ENCODE measurements at regions not wholly inside any gene's neighbourhood (a gene's known extent, or its start where the extent isn't known, plus 50 kb on each side); places are given as distances from the start of the nearest gene placed in this dataset.
"Not testable (repeated sequence)": the region's sequence is repeated elsewhere in the genome, so short reads cannot be mapped to it uniquely, and the experiment has no call there.

DNA sequence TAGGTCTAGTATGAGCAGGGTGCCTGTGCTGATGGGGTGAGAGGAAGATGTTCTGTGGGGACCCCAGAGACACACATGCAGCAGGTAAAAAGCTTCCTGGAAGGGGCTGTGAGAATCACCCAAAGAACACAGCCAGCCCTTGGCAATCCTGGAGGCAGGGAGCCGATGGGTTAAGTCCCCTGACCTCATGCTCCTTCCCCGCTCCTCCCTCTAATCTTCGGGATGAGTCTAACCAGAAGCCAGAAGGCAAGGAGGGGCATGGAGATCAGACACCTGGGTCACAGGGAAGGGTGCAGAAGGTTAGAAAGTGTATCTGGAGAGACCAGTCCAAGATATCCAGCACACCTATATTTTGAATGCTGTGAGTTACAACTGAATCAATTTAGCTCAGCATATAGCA, 274.1 kb upstream of the PAPPA start:
- no peaks in the 10 kb centered on the region for H3K79me2 ChIP-seq (ENCODE audit: low read length)

DNA sequence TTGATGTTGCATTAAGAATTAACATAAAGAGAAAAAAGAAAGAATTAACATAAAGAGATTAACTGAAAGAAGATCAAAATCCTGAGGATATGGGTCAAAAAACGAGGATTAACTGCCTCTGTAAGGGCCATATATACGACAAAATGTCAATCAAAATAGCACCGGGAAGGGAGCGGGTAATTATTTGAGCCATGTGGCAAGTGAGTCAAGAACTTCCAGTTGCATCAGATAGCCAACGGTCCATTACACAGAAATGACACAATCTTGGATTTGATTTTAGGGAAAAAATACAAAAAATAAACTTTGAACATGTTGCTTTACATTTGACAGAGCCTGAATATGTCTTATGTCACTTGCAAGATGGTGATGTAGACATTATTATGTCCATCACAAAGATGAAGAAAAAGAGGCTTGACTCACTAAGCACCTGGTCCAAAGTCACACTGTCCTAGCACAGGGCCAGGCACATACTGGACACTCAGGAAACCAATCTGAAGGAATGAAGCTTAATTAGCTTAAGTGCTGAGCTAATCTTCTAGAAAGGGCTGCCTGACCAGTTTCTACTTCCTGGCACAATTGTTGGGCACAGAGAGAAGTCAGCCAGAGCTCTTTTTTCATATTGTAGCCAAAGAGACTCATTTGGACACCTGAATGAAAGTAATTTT, 273.2 kb upstream of the PAPPA start:
- Histone ChIP-seq H3K9me2 (replicated peaks; ENCODE audit: insufficient read depth, low read length) (no peaks in the 10 kb centered on the region), H3K4me2 (ENCODE audit: low read depth, low read length, poor library complexity, severe bottlenecking) (no peak overlapping the region), H3K79me2 (ENCODE audit: low read length) (no peaks in the 10 kb centered on the region), H3K9me3 (ENCODE audit: low read length) (no peaks in the 10 kb centered on the region), H3K9ac (ENCODE audit: low read length) (no peak overlapping the region), H3K36me3 (ENCODE audit: insufficient read depth, low read length) (no peaks in the 10 kb centered on the region), H3K27me3 (ENCODE audit: low read length) (no peaks in the 10 kb centered on the region), H3K4me1 (ENCODE audit: low read length) (no peaks in the 10 kb centered on the region), H3K27ac (ENCODE audit: low read length) (no peak overlapping the region), H2AFZ (ENCODE audit: low read length) (no peak overlapping the region), H3K4me3 (ENCODE audit: low read length) (no peak overlapping the region), H4K20me1 (ENCODE audit: insufficient read depth, low read depth, low read length) (no peaks in the 10 kb centered on the region)
- no peak for DNase-seq

More for the DNA sequence above, 274.1 kb upstream of the PAPPA start:
- H3K27ac ChIP-seq (ENCODE audit: low read length): no peak overlapping the region
- H3K4me1 ChIP-seq (ENCODE audit: low read length): no peaks in the 10 kb centered on the region
- no peak overlapping the region for H3K4me2 ChIP-seq (ENCODE audit: low read depth, low read length, poor library complexity, severe bottlenecking)
- no peaks in the 10 kb centered on the region for H3K9me2 ChIP-seq (replicated peaks; ENCODE audit: insufficient read depth, low read length)
- no peak overlapping the region for H3K4me3 ChIP-seq (ENCODE audit: low read length)
- no peaks in the 10 kb centered on the region for H3K36me3 ChIP-seq (ENCODE audit: insufficient read depth, low read length)
- H3K9ac ChIP-seq (ENCODE audit: low read length): no peak overlapping the region
- no peaks in the 10 kb centered on the region for H4K20me1 ChIP-seq (ENCODE audit: insufficient read depth, low read depth, low read length)
- no peak for DNase-seq
- no peak overlapping the region for H2AFZ ChIP-seq (ENCODE audit: low read length)
- H3K9me3 ChIP-seq (ENCODE audit: low read length): no peaks in the 10 kb centered on the region
- H3K27me3 ChIP-seq (ENCODE audit: low read length): no peaks in the 10 kb centered on the region

DNA sequence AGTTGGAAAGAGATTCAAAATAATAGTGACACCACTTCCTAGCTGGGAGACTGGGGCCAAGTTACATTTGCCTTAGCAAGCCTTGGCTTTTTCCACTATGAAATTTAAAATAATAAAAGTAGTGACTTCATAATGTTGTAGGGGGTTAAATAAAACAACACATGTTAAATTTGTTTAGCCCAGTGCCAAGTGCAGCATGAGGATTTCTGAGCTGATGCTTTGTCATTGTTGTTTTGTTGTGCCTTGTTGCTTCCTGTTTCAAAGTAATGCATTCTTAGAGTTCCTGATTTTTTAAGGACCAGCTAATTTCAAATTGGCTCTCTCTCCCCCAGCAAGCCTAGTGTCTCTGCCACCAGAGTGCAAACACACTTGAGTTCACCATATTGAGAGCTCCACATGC, 270.7 kb upstream of the PAPPA start:
- H3K9me3 ChIP-seq (ENCODE audit: low read length): no peaks in the 10 kb centered on the region
- no peaks in the 10 kb centered on the region for H3K27me3 ChIP-seq (ENCODE audit: low read length)
- no peaks in the 10 kb centered on the region for H3K79me2 ChIP-seq (ENCODE audit: low read length)
- no peak for DNase-seq
- H3K9ac ChIP-seq (ENCODE audit: low read length): no peak overlapping the region
- no peaks in the 10 kb centered on the region for H3K4me1 ChIP-seq (ENCODE audit: low read length)
- H2AFZ ChIP-seq (ENCODE audit: low read length): no peak overlapping the region
- H3K27ac ChIP-seq (ENCODE audit: low read length): no peak overlapping the region
- H4K20me1 ChIP-seq (ENCODE audit: insufficient read depth, low read depth, low read length): no peaks in the 10 kb centered on the region
- H3K4me2 ChIP-seq (ENCODE audit: low read depth, low read length, poor library complexity, severe bottlenecking): no peak overlapping the region
- H3K9me2 ChIP-seq (replicated peaks; ENCODE audit: insufficient read depth, low read length): no peaks in the 10 kb centered on the region
- no peak overlapping the region for H3K4me3 ChIP-seq (ENCODE audit: low read length)
- H3K36me3 ChIP-seq (ENCODE audit: insufficient read depth, low read length): no peaks in the 10 kb centered on the region

DNA sequence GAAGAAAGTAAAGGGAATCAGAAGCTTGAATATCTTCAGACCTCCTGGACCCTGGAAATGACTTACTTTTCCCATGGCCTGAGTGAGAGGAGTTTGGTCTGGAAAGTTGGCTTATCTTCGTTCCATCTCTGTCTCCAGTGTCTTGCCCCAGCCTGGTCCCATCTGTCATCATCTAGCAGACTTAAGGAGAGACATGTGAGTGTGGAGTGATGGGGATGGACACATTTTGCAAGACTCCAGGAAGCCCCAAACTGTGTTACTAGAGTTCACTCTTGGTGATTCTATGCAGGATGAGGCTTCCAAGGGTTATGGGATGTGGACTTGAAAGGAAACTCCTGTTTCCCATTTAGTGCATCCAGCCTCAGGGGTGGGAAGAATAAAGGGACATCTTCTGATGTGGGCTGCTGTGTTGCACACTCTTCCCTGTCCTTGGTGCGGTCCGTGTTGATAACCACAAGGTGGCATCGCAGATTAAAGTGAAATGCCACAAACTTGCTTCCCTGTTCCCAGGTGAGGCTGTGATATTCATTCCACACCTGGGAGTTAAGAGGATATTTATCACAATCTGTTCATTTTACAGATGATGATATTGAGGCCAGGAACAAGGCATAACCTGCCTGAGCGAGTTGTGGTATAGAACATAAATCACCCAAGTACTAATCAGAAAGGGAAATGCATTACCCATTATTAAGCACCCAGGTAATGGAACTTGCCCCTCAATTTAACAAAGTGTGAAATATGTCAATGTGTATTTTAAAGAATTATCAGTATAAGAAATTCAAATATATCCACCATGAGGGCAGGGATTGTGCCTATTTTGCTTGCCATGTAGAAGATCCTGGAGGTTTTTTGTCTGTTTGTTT, 269.9 kb upstream of the PAPPA start:
- Histone ChIP-seq H3K27ac (ENCODE audit: low read length) (no peak overlapping the region), H3K27me3 (ENCODE audit: low read length) (no peaks in the 10 kb centered on the region), H2AFZ (ENCODE audit: low read length) (no peak overlapping the region), H3K9me2 (replicated peaks; ENCODE audit: insufficient read depth, low read length) (no peaks in the 10 kb centered on the region), H3K79me2 (ENCODE audit: low read length) (no peaks in the 10 kb centered on the region), H3K4me3 (ENCODE audit: low read length) (no peak overlapping the region), H3K36me3 (ENCODE audit: insufficient read depth, low read length) (no peaks in the 10 kb centered on the region), H4K20me1 (ENCODE audit: insufficient read depth, low read depth, low read length) (no peaks in the 10 kb centered on the region), H3K4me1 (ENCODE audit: low read length) (no peaks in the 10 kb centered on the region), H3K9ac (ENCODE audit: low read length) (no peak overlapping the region), H3K4me2 (ENCODE audit: low read depth, low read length, poor library complexity, severe bottlenecking) (no peak overlapping the region), H3K9me3 (ENCODE audit: low read length) (no peaks in the 10 kb centered on the region)
- peak; percentile 63 for DNase-seq

DNA sequence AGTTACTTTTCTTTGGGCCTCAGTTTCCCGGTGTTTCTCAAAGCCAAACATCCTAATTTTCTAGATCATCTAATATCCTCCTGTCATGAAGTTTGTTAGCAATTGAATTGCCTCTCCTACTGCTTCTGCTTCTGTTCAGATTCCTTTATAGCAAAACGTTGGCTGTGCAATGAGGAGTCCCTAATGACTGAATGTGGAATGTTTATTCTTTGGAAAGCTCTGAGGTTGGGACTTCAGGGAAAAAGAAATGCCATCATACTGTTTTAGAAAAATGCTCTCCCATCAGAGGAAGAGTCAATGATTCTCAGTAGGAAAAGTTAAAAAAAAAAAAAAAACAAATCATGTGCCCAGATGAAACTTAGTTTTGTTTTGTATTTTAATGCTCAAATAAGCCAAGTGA, 268.7 kb upstream of the PAPPA start:
- Histone ChIP-seq H3K9ac (ENCODE audit: low read length) (no peak overlapping the region), H3K4me2 (ENCODE audit: low read depth, low read length, poor library complexity, severe bottlenecking) (no peak overlapping the region), H3K9me3 (ENCODE audit: low read length) (no peaks in the 10 kb centered on the region), H3K9me2 (replicated peaks; ENCODE audit: insufficient read depth, low read length) (no peaks in the 10 kb centered on the region), H3K4me3 (ENCODE audit: low read length) (no peak overlapping the region), H3K4me1 (ENCODE audit: low read length) (no peaks in the 10 kb centered on the region), H3K79me2 (ENCODE audit: low read length) (no peaks in the 10 kb centered on the region), H3K27ac (ENCODE audit: low read length) (no peak overlapping the region), H3K27me3 (ENCODE audit: low read length) (no peaks in the 10 kb centered on the region), H4K20me1 (ENCODE audit: insufficient read depth, low read depth, low read length) (no peaks in the 10 kb centered on the region), H2AFZ (ENCODE audit: low read length) (no peak overlapping the region), H3K36me3 (ENCODE audit: insufficient read depth, low read length) (no peaks in the 10 kb centered on the region)
- DNase-seq: no peak

DNA sequence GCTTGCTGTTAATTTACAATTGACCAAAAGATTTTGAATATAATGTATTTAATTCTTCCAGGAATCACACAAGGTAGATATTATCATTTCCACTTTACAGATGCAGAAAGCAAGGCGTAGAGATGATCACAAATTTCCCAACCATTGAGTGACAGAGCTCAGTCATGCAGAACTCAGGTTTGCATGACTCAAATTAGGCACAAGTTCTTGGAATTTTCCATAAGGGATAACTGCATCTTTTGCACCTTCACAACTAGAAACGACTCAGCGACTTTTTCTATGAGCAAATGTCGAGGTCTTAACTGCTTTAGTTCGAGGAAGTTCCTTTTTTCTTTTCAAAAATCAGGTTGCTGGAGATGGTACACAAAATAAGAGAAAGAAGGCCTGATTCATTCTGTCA, 265.5 kb upstream of the PAPPA start:
- Histone ChIP-seq H3K9ac (ENCODE audit: low read length) (no peak overlapping the region), H3K4me3 (ENCODE audit: low read length) (no peak overlapping the region), H3K36me3 (ENCODE audit: insufficient read depth, low read length) (no peaks in the 10 kb centered on the region), H3K4me1 (ENCODE audit: low read length) (no peaks in the 10 kb centered on the region), H2AFZ (ENCODE audit: low read length) (no peak overlapping the region), H3K27me3 (ENCODE audit: low read length) (no peaks in the 10 kb centered on the region), H3K9me3 (ENCODE audit: low read length) (no peaks in the 10 kb centered on the region), H3K27ac (ENCODE audit: low read length) (no peak overlapping the region), H3K9me2 (replicated peaks; ENCODE audit: insufficient read depth, low read length) (no peaks in the 10 kb centered on the region), H3K4me2 (ENCODE audit: low read depth, low read length, poor library complexity, severe bottlenecking) (no peak overlapping the region), H4K20me1 (ENCODE audit: insufficient read depth, low read depth, low read length) (no peaks in the 10 kb centered on the region), H3K79me2 (ENCODE audit: low read length) (no peaks in the 10 kb centered on the region)
- no peak for DNase-seq

DNA sequence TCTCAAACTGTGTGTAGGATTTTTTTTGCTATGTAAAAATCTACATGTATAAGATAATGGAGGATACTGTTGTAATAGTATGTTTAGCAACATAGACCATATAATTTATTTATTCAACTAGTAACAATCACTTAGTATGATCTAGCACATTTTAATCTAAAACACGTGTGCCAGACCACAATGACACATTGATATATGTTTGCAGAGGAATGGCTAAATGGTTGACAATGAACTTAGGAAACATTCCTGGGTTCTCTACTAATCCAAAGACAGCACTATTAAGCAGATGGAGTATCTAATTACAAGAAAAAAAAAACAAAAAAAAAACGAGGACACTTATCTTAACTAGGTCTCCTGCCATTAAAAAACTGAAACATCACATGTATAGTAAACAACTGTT, 261.7 kb upstream of the PAPPA start:
- Histone ChIP-seq H3K79me2 (ENCODE audit: low read length) (no peaks in the 10 kb centered on the region), H3K4me3 (ENCODE audit: low read length) (no peak overlapping the region), H3K27me3 (ENCODE audit: low read length) (no peaks in the 10 kb centered on the region), H3K36me3 (ENCODE audit: insufficient read depth, low read length) (no peaks in the 10 kb centered on the region), H2AFZ (ENCODE audit: low read length) (no peak overlapping the region), H3K9ac (ENCODE audit: low read length) (no peak overlapping the region), H4K20me1 (ENCODE audit: insufficient read depth, low read depth, low read length) (no peaks in the 10 kb centered on the region), H3K9me3 (ENCODE audit: low read length) (no peaks in the 10 kb centered on the region), H3K27ac (ENCODE audit: low read length) (no peak overlapping the region), H3K9me2 (replicated peaks; ENCODE audit: insufficient read depth, low read length) (no peaks in the 10 kb centered on the region), H3K4me2 (ENCODE audit: low read depth, low read length, poor library complexity, severe bottlenecking) (no peak overlapping the region), H3K4me1 (ENCODE audit: low read length) (no peaks in the 10 kb centered on the region)
- DNase-seq: no peak

DNA sequence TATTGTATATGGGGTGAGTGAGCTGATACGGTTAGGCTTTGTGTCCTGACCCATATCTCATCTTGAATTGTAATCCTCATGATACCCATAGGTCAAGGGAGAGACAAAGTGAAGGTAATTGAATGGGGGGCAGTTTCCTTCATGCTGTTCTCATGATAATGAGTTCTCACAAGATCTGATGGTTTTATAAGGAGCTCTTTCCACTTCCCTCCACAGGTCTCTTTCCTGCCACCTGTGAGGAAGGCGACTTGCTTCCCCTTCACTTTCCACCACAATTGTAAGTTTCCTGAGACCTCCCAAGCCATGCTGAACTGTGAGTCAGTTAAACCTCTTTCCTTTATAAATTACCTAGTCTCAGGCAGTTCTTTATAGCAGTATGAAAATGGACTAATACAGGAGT, 255.1 kb upstream of the PAPPA start:
- H4K20me1 ChIP-seq (ENCODE audit: insufficient read depth, low read depth, low read length); H3K4me2 ChIP-seq (ENCODE audit: low read depth, low read length, poor library complexity, severe bottlenecking); H3K4me3 ChIP-seq (ENCODE audit: low read length); H3K36me3 ChIP-seq (ENCODE audit: insufficient read depth, low read length); H3K4me1 ChIP-seq (ENCODE audit: low read length); H3K9me2 ChIP-seq (replicated peaks; ENCODE audit: insufficient read depth, low read length); H2AFZ ChIP-seq (ENCODE audit: low read length); H3K9ac ChIP-seq (ENCODE audit: low read length); H3K9me3 ChIP-seq (ENCODE audit: low read length); H3K79me2 ChIP-seq (ENCODE audit: low read length); H3K27me3 ChIP-seq (ENCODE audit: low read length); H3K27ac ChIP-seq (ENCODE audit: low read length); DNase-seq: not testable (repeated sequence)

Measured in Karpas-422 (cell line).